ENCODE measurements at regions not wholly inside any gene's neighbourhood (a gene's known extent, or its start where the extent isn't known, plus 50 kb on each side); places are given as distances from the start of the nearest gene placed in this dataset.
"Not testable (repeated sequence)": the region's sequence is repeated elsewhere in the genome, so short reads cannot be mapped to it uniquely, and the experiment has no call there.

DNA sequence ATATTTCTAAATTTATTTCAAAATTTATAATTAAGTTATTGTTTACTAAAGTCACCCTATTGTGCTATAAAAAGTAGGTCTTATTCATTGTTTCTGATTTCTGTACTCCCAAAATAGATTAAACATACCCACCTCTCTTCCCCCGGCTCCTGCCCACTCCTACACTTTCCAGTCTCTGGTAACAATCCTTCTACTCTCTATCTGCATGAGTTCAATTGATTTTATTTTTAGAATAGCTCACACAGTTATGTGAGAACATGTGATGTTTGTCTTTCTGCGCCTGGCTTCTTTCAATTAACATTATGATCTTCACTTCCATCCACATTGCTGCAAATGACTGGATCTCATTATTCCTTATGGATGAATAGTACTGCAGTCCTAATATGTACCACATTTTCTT, 269.3 kb downstream of the ACTRT1 start:
- TF ChIP-seq TAF1 (IDR thresholded peaks at IDR 0.05; ENCODE audit: low read depth, low read length) (no peak), SPI1 (IDR thresholded peaks at IDR 0.05; ENCODE audit: low read depth, low read length) (no peak), PAX5 (IDR thresholded peaks at IDR 0.05; ENCODE audit: insufficient read depth, low read length, severe bottlenecking) (no peak), POLR2AphosphoS5 (IDR thresholded peaks at IDR 0.05; ENCODE audit: low read depth, low read length) (no peak), POLR2A (IDR thresholded peaks at IDR 0.05; ENCODE audit: low read depth, low read length) (no peak), POU2F2 (IDR thresholded peaks at IDR 0.05; ENCODE audit: low read depth, low read length) (no peak)

DNA sequence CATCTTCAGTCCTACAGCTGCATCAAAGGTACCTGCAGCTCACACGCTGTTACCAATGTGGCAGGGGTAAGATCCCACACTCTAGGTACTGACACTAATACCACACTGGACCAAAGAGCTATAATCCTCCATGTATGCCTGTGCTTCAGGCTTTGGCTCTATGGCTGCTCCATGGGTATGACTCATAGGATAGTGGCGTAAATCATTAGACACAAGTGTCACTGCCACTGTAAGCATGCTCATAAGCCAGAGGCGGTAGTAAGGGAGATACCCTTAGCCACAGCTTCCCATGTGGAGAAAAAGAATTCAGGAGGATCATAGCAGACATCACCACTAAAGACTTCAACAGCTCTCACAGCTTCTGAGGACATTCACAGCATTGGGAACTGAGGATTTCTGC, 287.5 kb downstream of the ACTRT1 start:
- no peak for DNase-seq (ENCODE audit: insufficient read length, low spot score)
- no peak for FAIRE-seq
- TF ChIP-seq TAF1 (IDR thresholded peaks at IDR 0.05; ENCODE audit: low read depth, low read length) = no peak
- no peak for TF ChIP-seq POU2F2 (IDR thresholded peaks at IDR 0.05; ENCODE audit: low read depth, low read length)
- no peak for TF ChIP-seq PAX5 (IDR thresholded peaks at IDR 0.05; ENCODE audit: insufficient read depth, low read length, severe bottlenecking)
- TF ChIP-seq POLR2AphosphoS5 (IDR thresholded peaks at IDR 0.05; ENCODE audit: low read depth, low read length) = no peak
- TF ChIP-seq POLR2A (IDR thresholded peaks at IDR 0.05; ENCODE audit: low read depth, low read length) = no peak
- no peak for TF ChIP-seq SPI1 (IDR thresholded peaks at IDR 0.05; ENCODE audit: low read depth, low read length)

More for the DNA sequence above, 269.3 kb downstream of the ACTRT1 start:
- FAIRE-seq = no peak
- DNase-seq (ENCODE audit: insufficient read length, low spot score) = no peak

DNA sequence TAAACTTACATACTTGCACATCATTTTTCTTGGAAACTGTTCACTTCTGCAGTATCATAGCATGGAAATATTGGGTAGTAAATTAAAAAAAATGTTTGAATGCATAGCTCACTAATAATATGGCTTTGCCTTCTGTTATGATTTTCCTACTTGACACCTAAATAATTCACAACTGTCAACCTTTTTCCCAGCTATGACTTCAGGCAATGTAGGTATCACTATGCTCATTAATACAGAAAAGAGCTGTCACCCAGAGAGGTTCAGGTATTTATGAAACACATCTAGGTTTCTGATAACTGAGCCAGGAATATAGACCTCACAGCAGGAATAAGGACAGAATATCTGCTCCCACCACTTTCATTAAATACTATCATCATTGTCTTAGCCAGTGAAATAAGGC, 289.5 kb downstream of the ACTRT1 start:
- DNase-seq (ENCODE audit: insufficient read length, low spot score) (no peak), FAIRE-seq (no peak)
- TF ChIP-seq PAX5 (IDR thresholded peaks at IDR 0.05; ENCODE audit: insufficient read depth, low read length, severe bottlenecking) (no peak), TAF1 (IDR thresholded peaks at IDR 0.05; ENCODE audit: low read depth, low read length) (no peak)

DNA sequence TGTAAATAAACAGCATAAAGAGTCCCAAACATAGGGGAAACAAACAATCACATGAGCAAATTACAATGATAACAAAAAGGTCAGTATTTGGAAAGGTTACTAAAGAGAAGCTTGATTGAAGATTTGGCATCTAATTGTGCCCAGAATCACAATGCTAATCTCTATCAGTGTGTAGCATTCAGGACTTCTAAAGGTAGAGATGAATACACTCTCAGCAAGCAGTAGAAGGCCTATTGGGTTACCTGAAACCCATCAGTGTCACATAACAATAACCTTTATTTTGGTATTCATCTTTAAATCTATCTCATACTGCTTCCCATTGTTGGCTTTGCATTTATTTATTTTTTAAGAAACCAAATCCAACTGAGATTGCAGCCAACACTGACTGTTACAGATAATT, 319.5 kb downstream of the ACTRT1 start:
- TF ChIP-seq SPI1 (IDR thresholded peaks at IDR 0.05; ENCODE audit: low read depth, low read length) (no peak), TAF1 (IDR thresholded peaks at IDR 0.05; ENCODE audit: low read depth, low read length) (no peak), POU2F2 (IDR thresholded peaks at IDR 0.05; ENCODE audit: low read depth, low read length) (no peak), PAX5 (IDR thresholded peaks at IDR 0.05; ENCODE audit: insufficient read depth, low read length, severe bottlenecking) (no peak), POLR2AphosphoS5 (IDR thresholded peaks at IDR 0.05; ENCODE audit: low read depth, low read length) (no peak), POLR2A (IDR thresholded peaks at IDR 0.05; ENCODE audit: low read depth, low read length) (no peak)
- FAIRE-seq = no peak
- no peak for DNase-seq (ENCODE audit: insufficient read length, low spot score)

DNA sequence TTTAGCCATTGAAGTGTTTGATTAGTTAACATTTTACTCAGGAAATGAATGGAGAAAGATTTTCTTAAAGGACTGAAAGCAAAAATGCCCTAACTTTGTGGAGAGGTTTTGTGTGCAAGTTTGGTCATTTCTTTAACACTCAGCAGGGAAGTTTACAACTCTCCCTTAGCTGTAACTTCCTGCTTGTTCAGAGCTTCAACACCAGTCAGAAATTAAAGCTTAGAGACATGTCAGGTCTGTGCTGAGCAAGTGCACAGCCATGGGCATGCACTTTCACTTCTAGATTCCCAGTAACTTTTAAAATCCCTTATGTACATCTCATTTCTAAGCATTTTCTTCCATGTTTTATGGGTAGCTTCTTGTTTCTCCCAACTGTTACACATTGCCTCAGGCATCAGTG, 326.0 kb downstream of the ACTRT1 start:
- TF ChIP-seq POLR2A (IDR thresholded peaks at IDR 0.05; ENCODE audit: low read depth, low read length) (no peak), TAF1 (IDR thresholded peaks at IDR 0.05; ENCODE audit: low read depth, low read length) (no peak), PAX5 (IDR thresholded peaks at IDR 0.05; ENCODE audit: insufficient read depth, low read length, severe bottlenecking) (no peak), SPI1 (IDR thresholded peaks at IDR 0.05; ENCODE audit: low read depth, low read length) (no peak), POLR2AphosphoS5 (IDR thresholded peaks at IDR 0.05; ENCODE audit: low read depth, low read length) (no peak), POU2F2 (IDR thresholded peaks at IDR 0.05; ENCODE audit: low read depth, low read length) (no peak)
- FAIRE-seq (peak; percentile 57), DNase-seq (ENCODE audit: insufficient read length, low spot score) (no peak)

DNA sequence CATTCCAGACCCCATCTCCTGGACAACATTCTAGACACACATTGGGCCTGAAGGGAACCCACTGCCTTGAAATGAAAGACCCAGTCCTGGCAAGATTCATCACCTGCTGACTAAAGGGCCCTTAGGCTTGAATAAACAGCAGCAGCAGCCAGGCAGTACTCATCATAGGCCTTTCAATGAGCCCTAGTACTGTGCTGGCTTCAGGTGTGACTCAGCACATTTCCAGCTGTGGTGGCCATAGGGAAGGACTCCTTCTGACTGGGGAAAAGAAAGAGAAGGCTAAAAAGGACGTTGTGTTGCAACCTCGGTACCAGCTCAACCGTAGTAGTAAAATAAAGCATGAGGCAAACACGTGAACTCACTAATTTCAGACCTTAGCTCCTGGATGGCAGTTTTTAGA, 344.0 kb downstream of the ACTRT1 start:
- TF ChIP-seq PAX5 (IDR thresholded peaks at IDR 0.05; ENCODE audit: insufficient read depth, low read length, severe bottlenecking) = no peak
- DNase-seq (ENCODE audit: insufficient read length, low spot score) = no peak
- FAIRE-seq = no peak

DNA sequence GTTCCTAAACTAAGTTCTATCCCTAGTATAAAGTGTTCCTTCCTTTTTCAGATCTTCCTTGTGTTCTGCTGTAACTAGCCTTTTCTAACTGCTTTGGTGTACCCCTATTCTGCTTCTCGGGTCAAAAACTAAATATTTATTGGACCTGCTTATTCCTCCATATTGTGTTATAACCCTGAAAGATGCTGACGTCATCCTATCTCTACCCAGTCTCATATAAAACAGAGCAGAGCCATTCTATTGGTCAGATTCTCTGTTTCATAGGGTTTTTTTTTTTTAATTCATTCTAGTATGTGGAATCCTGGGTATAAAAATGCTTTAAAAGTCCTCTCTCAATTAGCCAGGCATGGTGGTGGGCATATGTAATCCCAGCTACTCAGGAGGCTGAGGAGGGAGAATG, 349.7 kb downstream of the ACTRT1 start:
- TF ChIP-seq POU2F2 (IDR thresholded peaks at IDR 0.05; ENCODE audit: low read depth, low read length) = no peak
- FAIRE-seq (no peak), DNase-seq (ENCODE audit: insufficient read length, low spot score) (no peak)

DNA sequence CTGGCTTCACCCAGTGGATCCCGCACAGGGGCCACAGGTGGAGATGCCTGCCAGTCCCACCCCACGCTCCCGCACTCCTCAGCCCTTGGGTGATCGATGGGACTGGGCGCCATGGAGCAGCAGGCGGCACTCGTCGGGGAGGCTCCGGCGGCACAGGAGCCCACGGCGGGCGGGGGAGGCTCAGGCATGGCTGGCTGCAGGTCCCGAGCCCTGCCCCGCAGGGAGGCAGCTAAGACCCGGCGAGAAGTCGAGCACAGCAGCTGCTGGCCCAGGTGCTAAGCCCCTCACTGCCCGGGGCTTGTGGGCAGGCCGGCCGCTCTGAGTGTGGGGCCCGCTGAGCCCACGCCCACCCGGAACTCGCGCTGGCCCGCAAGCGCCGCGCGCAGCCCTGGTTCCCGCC, 389.3 kb downstream of the ACTRT1 start:
- DNase-seq (ENCODE audit: insufficient read length, low spot score); FAIRE-seq: not testable (repeated sequence)

DNA sequence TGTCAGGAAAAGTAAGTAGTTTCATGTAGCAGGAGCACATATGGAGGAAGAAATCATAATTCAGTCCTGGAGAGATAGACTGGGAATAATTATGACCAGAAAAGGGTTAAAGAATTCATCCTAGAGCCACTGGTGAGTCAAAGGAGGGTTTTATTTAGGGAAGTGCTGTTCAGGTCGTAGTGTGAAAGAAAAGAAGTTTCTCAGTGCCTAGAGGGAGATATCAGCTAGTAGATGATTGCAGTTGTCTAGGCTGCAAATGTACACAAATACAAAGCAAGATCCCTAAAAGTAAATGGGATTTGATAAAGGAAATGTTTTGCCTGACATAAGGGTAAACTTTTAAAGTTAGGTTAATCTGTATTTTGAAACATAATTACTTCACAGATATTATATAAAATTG, 403.2 kb downstream of the ACTRT1 start:
- TF ChIP-seq POU2F2 (IDR thresholded peaks at IDR 0.05; ENCODE audit: low read depth, low read length) = no peak
- no peak for TF ChIP-seq PAX5 (IDR thresholded peaks at IDR 0.05; ENCODE audit: insufficient read depth, low read length, severe bottlenecking)
- no peak for TF ChIP-seq TAF1 (IDR thresholded peaks at IDR 0.05; ENCODE audit: low read depth, low read length)
- no peak for TF ChIP-seq POLR2AphosphoS5 (IDR thresholded peaks at IDR 0.05; ENCODE audit: low read depth, low read length)
- TF ChIP-seq POLR2A (IDR thresholded peaks at IDR 0.05; ENCODE audit: low read depth, low read length) = no peak
- no peak for TF ChIP-seq SPI1 (IDR thresholded peaks at IDR 0.05; ENCODE audit: low read depth, low read length)
- FAIRE-seq (no peak), DNase-seq (ENCODE audit: insufficient read length, low spot score) (no peak)

DNA sequence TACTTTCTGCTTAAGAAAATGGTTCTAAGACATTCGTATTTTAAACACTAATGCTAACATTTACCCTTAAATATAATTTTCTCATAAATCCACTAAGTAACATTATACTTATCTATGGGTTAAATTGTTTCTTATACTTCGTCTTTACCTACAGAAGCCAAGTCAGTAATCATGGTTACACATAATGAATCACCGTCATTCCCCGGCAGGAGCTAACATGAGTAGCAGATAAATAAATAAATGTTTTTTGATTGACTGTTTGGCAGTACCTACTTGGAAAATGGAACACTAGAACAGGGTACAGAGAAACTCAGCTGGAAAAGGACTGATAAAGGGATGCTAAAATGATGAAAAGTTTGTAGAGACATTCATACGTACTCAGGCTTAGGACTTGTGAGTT, 430.4 kb downstream of the ACTRT1 start:
- FAIRE-seq (no peak), DNase-seq (ENCODE audit: insufficient read length, low spot score) (no peak)
- TF ChIP-seq POU2F2 (IDR thresholded peaks at IDR 0.05; ENCODE audit: low read depth, low read length) (no peak), POLR2AphosphoS5 (IDR thresholded peaks at IDR 0.05; ENCODE audit: low read depth, low read length) (no peak), TAF1 (IDR thresholded peaks at IDR 0.05; ENCODE audit: low read depth, low read length) (no peak), PAX5 (IDR thresholded peaks at IDR 0.05; ENCODE audit: insufficient read depth, low read length, severe bottlenecking) (no peak), SPI1 (IDR thresholded peaks at IDR 0.05; ENCODE audit: low read depth, low read length) (no peak), POLR2A (IDR thresholded peaks at IDR 0.05; ENCODE audit: low read depth, low read length) (no peak)

DNA sequence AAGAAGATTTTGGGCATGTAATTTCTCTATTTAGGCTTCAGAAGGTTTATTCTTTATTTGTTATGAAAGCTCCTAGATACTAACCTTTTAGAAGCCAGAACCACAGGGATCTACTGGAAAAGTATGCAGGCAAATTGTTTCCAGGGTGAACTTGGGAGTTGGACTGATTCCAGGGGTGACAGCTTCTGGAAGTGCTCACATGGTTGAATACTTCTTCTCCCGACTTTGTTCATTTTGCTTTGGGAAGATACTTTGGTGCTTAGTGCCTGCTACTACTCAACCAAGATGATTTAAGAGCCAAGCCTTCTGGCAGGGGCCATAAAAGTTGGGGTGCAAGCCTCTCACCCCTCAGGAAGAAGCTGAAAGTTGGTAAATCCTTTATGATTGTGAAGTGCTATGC, 445.6 kb downstream of the ACTRT1 start:
- FAIRE-seq (no peak), DNase-seq (ENCODE audit: insufficient read length, low spot score) (no peak)
- TF ChIP-seq POU2F2 (IDR thresholded peaks at IDR 0.05; ENCODE audit: low read depth, low read length) = no peak
- TF ChIP-seq POLR2A (IDR thresholded peaks at IDR 0.05; ENCODE audit: low read depth, low read length) = no peak
- no peak for TF ChIP-seq SPI1 (IDR thresholded peaks at IDR 0.05; ENCODE audit: low read depth, low read length)
- TF ChIP-seq POLR2AphosphoS5 (IDR thresholded peaks at IDR 0.05; ENCODE audit: low read depth, low read length) = no peak
- no peak for TF ChIP-seq PAX5 (IDR thresholded peaks at IDR 0.05; ENCODE audit: insufficient read depth, low read length, severe bottlenecking)
- TF ChIP-seq TAF1 (IDR thresholded peaks at IDR 0.05; ENCODE audit: low read depth, low read length) = no peak
